ENCODE measurements at regions not wholly inside any gene's neighbourhood (a gene's known extent, or its start where the extent isn't known, plus 50 kb on each side); places are given as distances from the start of the nearest gene placed in this dataset.

DNA sequence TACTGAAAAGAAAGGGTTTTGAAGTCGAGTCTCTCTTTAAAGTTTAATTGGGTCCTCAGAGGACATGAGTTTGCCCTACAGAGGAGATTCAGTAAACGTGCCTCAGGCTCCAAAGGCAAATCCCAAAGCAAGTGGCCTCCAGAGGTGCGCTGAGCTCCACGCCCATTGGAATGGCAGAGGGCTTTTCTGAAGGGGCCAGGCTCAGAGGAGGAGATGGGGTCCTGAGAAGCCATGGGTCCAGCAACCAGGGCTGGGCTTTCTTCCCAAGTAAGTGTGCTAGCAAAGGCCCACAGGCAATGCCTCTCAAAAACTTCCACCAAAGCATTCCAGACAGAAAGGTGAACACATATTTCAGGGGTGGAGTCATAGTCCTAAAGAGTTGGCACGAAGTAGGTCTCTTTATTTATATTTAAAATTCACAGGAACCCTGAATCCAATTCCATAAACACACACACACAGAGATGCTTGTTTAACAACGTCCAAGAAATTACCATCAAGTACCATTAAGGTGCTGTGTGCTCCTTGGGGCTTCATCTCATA, 93.0 kb upstream of the SH3BP4 start:
- TF ChIP-seq POLR2AphosphoS5 (IDR thresholded peaks at IDR 0.05; ENCODE audit: borderline replicate concordance, low read depth, low read length) (no peak), EZH2 (IDR thresholded peaks at IDR 0.05) (no peak), FOXP2 (optimal IDR thresholded peaks at IDR 0.05; ENCODE audit: control extremely low read depth, extremely low read length, insufficient read depth) (no peak)
